ENCODE measurements at regions not wholly inside any gene's neighbourhood (a gene's known extent, or its start where the extent isn't known, plus 50 kb on each side); places are given as distances from the start of the nearest gene placed in this dataset.

DNA sequence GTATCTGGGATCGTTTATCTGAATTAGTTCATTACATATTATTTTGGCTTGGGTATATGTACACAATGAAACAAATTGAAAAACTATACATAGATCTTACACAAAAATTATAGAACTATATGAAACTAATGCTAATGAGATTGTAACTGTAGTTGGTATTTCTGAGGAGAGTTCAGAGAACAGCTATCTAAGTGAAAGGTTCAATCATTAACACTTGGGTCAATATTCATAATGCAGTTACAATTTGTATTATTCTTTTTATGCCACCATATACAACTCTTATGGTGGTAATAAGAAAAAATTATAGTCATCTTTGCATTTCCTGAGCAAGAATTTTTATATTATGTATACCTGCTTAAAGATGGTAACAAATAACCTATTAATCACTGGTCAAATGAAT lies 461.0 kb downstream of the GRXCR1 start:
- ChIA-PET CTCF (no interaction called here), POLR2A (no interaction called here)
- Histone ChIP-seq H3K9me3 (ENCODE audit: control insufficient read depth, insufficient read depth, low read depth, low read length) (no peaks in the 10 kb centered on the region), H3K36me3 (ENCODE audit: control insufficient read depth in 2 of 2, insufficient read depth in 1 of 2, low read length in 2 of 2) (no peaks in the 10 kb centered on the region), H3K27ac (ENCODE audit: extremely low read depth, low read depth, low read length) (no peak overlapping the region), H3K4me3 (ENCODE audit: low read depth, low read length) (no peak overlapping the region), H3K4me1 (ENCODE audit: control insufficient read depth, insufficient read depth, low read length) (no peaks in the 10 kb centered on the region)
- no peak for TF ChIP-seq SCRT2 (tag by site-specific recombination; IDR thresholded peaks at IDR 0.05)
- no peak for TF ChIP-seq GFI1B (tag by site-specific recombination; IDR thresholded peaks at IDR 0.05)
- TF ChIP-seq, protein P1, sequence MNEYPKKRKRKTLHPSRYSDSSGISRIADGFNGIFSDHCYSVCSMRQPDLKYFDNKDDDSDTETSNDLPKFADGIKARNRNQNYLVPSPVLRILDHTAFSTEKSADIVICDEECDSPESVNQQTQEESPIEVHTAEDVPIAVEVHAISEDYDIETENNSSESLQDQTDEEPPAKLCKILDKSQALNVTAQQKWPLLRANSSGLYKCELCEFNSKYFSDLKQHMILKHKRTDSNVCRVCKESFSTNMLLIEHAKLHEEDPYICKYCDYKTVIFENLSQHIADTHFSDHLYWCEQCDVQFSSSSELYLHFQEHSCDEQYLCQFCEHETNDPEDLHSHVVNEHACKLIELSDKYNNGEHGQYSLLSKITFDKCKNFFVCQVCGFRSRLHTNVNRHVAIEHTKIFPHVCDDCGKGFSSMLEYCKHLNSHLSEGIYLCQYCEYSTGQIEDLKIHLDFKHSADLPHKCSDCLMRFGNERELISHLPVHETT (tag by site-specific recombination; IDR thresholded peaks at IDR 0.05) = no peak
- TF ChIP-seq ZNF146 (tag by site-specific recombination; IDR thresholded peaks at IDR 0.05) = no peak
- TF ChIP-seq, protein P2, sequence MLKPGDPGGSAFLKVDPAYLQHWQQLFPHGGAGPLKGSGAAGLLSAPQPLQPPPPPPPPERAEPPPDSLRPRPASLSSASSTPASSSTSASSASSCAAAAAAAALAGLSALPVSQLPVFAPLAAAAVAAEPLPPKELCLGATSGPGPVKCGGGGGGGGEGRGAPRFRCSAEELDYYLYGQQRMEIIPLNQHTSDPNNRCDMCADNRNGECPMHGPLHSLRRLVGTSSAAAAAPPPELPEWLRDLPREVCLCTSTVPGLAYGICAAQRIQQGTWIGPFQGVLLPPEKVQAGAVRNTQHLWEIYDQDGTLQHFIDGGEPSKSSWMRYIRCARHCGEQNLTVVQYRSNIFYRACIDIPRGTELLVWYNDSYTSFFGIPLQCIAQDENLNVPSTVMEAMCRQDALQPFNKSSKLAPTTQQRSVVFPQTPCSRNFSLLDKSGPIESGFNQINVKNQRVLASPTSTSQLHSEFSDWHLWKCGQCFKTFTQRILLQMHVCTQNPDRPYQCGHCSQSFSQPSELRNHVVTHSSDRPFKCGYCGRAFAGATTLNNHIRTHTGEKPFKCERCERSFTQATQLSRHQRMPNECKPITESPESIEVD (tag by site-specific recombination; IDR thresholded peaks at IDR 0.05) = no peak
- TF ChIP-seq IKZF3 (tag by site-specific recombination; IDR thresholded peaks at IDR 0.05) = no peak
- TF ChIP-seq ZNF423 (tag by site-specific recombination; IDR thresholded peaks at IDR 0.05) = no peak
- TF ChIP-seq ZNF10 (tag by site-specific recombination; IDR thresholded peaks at IDR 0.05) = no peak
- no peak for TF ChIP-seq ZNF664 (tag by site-specific recombination; IDR thresholded peaks at IDR 0.05)
- TF ChIP-seq, protein P3, sequence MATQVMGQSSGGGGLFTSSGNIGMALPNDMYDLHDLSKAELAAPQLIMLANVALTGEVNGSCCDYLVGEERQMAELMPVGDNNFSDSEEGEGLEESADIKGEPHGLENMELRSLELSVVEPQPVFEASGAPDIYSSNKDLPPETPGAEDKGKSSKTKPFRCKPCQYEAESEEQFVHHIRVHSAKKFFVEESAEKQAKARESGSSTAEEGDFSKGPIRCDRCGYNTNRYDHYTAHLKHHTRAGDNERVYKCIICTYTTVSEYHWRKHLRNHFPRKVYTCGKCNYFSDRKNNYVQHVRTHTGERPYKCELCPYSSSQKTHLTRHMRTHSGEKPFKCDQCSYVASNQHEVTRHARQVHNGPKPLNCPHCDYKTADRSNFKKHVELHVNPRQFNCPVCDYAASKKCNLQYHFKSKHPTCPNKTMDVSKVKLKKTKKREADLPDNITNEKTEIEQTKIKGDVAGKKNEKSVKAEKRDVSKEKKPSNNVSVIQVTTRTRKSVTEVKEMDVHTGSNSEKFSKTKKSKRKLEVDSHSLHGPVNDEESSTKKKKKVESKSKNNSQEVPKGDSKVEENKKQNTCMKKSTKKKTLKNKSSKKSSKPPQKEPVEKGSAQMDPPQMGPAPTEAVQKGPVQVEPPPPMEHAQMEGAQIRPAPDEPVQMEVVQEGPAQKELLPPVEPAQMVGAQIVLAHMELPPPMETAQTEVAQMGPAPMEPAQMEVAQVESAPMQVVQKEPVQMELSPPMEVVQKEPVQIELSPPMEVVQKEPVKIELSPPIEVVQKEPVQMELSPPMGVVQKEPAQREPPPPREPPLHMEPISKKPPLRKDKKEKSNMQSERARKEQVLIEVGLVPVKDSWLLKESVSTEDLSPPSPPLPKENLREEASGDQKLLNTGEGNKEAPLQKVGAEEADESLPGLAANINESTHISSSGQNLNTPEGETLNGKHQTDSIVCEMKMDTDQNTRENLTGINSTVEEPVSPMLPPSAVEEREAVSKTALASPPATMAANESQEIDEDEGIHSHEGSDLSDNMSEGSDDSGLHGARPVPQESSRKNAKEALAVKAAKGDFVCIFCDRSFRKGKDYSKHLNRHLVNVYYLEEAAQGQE (tag by site-specific recombination; IDR thresholded peaks at IDR 0.05) = no peak
- no peak for TF ChIP-seq ZNF654 (tag by site-specific recombination; IDR thresholded peaks at IDR 0.05; ENCODE audit: low read depth)
- TF ChIP-seq, protein P4, sequence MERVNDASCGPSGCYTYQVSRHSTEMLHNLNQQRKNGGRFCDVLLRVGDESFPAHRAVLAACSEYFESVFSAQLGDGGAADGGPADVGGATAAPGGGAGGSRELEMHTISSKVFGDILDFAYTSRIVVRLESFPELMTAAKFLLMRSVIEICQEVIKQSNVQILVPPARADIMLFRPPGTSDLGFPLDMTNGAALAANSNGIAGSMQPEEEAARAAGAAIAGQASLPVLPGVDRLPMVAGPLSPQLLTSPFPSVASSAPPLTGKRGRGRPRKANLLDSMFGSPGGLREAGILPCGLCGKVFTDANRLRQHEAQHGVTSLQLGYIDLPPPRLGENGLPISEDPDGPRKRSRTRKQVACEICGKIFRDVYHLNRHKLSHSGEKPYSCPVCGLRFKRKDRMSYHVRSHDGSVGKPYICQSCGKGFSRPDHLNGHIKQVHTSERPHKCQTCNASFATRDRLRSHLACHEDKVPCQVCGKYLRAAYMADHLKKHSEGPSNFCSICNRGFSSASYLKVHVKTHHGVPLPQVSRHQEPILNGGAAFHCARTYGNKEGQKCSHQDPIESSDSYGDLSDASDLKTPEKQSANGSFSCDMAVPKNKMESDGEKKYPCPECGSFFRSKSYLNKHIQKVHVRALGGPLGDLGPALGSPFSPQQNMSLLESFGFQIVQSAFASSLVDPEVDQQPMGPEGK (tag by site-specific recombination; IDR thresholded peaks at IDR 0.05) = no peak
- TF ChIP-seq, protein P5, sequence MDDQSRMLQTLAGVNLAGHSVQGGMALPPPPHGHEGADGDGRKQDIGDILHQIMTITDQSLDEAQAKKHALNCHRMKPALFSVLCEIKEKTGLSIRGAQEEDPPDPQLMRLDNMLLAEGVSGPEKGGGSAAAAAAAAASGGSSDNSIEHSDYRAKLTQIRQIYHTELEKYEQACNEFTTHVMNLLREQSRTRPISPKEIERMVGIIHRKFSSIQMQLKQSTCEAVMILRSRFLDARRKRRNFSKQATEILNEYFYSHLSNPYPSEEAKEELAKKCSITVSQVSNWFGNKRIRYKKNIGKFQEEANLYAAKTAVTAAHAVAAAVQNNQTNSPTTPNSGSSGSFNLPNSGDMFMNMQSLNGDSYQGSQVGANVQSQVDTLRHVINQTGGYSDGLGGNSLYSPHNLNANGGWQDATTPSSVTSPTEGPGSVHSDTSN (CRISPR knock-in tag; IDR thresholded peaks at IDR 0.05) = no peak
- TF ChIP-seq SALL2 (tag by site-specific recombination; IDR thresholded peaks at IDR 0.05; ENCODE audit: borderline replicate concordance) = no peak
- no peak for TF ChIP-seq ZNF433 (tag by site-specific recombination; IDR thresholded peaks at IDR 0.05; ENCODE audit: low read depth)
- no peak for TF ChIP-seq ZFP3 (tag by site-specific recombination; IDR thresholded peaks at IDR 0.05; ENCODE audit: low read depth)
- TF ChIP-seq ZNF354C (tag by site-specific recombination; IDR thresholded peaks at IDR 0.05; ENCODE audit: borderline replicate concordance, low read depth) = no peak
- no peak for TF ChIP-seq ZNF76 (tag by site-specific recombination; IDR thresholded peaks at IDR 0.05; ENCODE audit: borderline replicate concordance, low read depth)
